ENCODE measurements at regions not wholly inside any gene's neighbourhood (a gene's known extent, or its start where the extent isn't known, plus 50 kb on each side); places are given as distances from the start of the nearest gene placed in this dataset.

GRCh38 chr1:164440232-164440631 is 118.8 kb upstream of the PBX1 start:
- TF ChIP-seq CTCF (IDR thresholded peaks at IDR 0.05) (peak in 5 of 6 experiments; percentile 31 to 75 (median 65)), POLR2A (IDR thresholded peaks at IDR 0.05) (no peak)
